ENCODE measurements at regions not wholly inside any gene's neighbourhood (a gene's known extent, or its start where the extent isn't known, plus 50 kb on each side); places are given as distances from the start of the nearest gene placed in this dataset.

- intact Hi-C loops (cut with micrococcal nuclease): loop anchor here in 1 of 2 donors (10.0 kb wide), 1 partner anchor 268 kb away; no protein-coding TSS in a partner anchor
- H3K9me3 Mint-ChIP-seq: peaks cover 0 to 1% (median 0%) of the 10 kb centered on the region in 11 donors
Observed at GRCh38 chr1:229092377-229093237, 178.3 kb upstream of the RAB4A start.

DNA sequence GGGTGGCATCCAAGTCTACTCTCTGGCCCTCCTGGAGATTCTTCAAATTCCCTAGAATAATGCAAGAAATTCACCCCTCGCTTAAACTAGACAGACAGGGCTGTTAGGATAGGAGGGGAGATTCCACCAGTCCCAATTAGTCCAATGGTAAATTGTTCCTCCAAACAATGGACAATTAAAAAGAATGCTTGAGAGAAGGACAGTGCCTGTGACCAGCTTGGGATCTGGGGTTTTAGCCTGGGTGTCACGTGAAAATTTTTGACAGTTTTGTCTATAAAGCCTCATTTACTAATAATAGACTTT lies 177.7 kb upstream of the RAB4A start:
- ATAC-seq (no peak), DNase-seq (no peak)
- peaks cover 0 to 4% (median 0%) of the 10 kb centered on the region in 11 donors for H3K9me3 Mint-ChIP-seq
- H3K36me3 ChIP-seq (ENCODE audit: control insufficient read depth in 2 of 3, insufficient read depth in 3 of 3, low read length in 3 of 3): no peaks in the 10 kb centered on the region
- peaks cover 0 to 18% (median 0%) of the 10 kb centered on the region in 5 donors for H3K27me3 Mint-ChIP-seq
- intact Hi-C loops (cut with micrococcal nuclease): loop anchor here in 1 of 2 donors (10.0 kb wide), 1 partner anchor 268 kb away; no protein-coding TSS in a partner anchor
- H3K4me1 ChIP-seq (ENCODE audit: control insufficient read depth in 2 of 2, insufficient read depth in 2 of 2, low read length in 2 of 2): no peaks in the 10 kb centered on the region
- H3K4me3 Mint-ChIP-seq: no peak overlapping the region
- ChIA-PET POLR2A (no interaction called here), CTCF (interaction anchor here (1.8 kb wide), 1 partner anchor 63 kb away, joined by 4 read pairs; no protein-coding TSS in a partner anchor)
- no peaks in the 10 kb centered on the region for H3K27me3 ChIP-seq (ENCODE audit: control insufficient read depth in 2 of 2, insufficient read depth in 2 of 2, low read length in 2 of 2)
- no peaks in the 10 kb centered on the region for H3K9me3 ChIP-seq (ENCODE audit: control insufficient read depth in 2 of 3, low read length in 3 of 3)
- H3K27ac Mint-ChIP-seq: peak overlapping the region in 3 of 9 donors; percentile 28 to 66 (median 34)
- no peak overlapping the region for H3K4me3 ChIP-seq (ENCODE audit: low read length)
- no peak overlapping the region for H3K27ac ChIP-seq (ENCODE audit: low read depth, low read length)
- peaks cover 0 to 26% (median 16%) of the 10 kb centered on the region in 7 donors for H3K4me1 Mint-ChIP-seq
- H3K36me3 Mint-ChIP-seq: no peaks in the 10 kb centered on the region

More at GRCh38 chr1:229092377-229093237, 178.3 kb upstream of the RAB4A start:
- DNase-seq (peak in 1 of 9 donors; percentile 16), ATAC-seq (no peak)
- Histone ChIP-seq H3K27me3 (ENCODE audit: control insufficient read depth in 2 of 2, insufficient read depth in 2 of 2, low read length in 2 of 2) (no peaks in the 10 kb centered on the region), H3K36me3 (ENCODE audit: control insufficient read depth in 2 of 3, insufficient read depth in 3 of 3, low read length in 3 of 3) (no peaks in the 10 kb centered on the region), H3K9me3 (ENCODE audit: control insufficient read depth in 2 of 3, low read length in 3 of 3) (no peaks in the 10 kb centered on the region), H3K27ac (ENCODE audit: low read depth, low read length) (no peak overlapping the region), H3K4me3 (ENCODE audit: low read length) (no peak overlapping the region), H3K4me1 (ENCODE audit: control insufficient read depth in 2 of 2, insufficient read depth in 2 of 2, low read length in 2 of 2) (no peaks in the 10 kb centered on the region)
- Mint-ChIP-seq H3K27ac (peak overlapping the region in 5 of 9 donors; percentile 11 to 66 (median 33)), H3K36me3 (no peaks in the 10 kb centered on the region), H3K4me3 (no peak overlapping the region), H3K4me1 (peaks cover 0 to 22% (median 12%) of the 10 kb centered on the region in 7 donors), H3K27me3 (peaks cover 0 to 15% (median 0%) of the 10 kb centered on the region in 5 donors)
- ChIA-PET POLR2A (no interaction called here), CTCF (interaction anchor here (0.9 to 1.8 kb wide), 2 partner anchors 64 to 135 kb away, joined by 4 read pairs; no protein-coding TSS in a partner anchor)

DNA sequence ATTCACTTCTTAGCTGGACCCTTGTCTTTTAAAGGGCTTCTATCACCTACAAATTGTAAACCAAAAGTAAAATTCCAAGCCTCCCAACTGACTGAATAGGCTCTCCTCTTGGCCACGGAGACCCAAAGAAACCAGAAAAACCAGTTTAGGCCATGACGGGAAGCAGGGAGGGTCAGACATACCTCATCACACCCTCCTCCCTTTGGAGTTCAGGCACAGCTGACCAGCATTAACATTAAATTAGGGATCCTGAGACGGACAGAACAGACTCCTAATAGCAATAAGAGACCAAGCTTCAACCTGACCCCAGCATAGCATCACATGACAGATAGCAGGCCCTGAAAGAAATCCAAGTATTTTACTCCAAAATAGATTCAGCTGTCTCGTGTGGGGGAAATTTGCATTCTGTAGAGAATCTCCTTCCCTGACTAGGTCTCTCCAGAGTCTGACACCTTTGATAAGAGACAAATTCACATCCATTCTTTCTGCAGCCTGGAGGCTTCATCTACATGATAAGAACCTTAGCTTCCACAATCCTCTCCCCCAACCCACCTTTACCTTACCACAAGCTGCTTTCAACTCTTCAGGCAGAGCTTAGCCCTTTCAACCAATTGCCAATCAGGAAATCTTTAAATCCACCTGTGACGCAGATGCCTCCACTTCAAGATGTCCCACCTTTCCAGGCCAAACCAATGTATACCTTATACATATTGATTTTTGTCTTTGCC lies 177.1 kb upstream of the RAB4A start:
- ATAC-seq: no peak
- DNase-seq: no peak
- H3K27ac ChIP-seq (ENCODE audit: low read depth, low read length): no peak overlapping the region
- ChIA-PET POLR2A (no interaction called here), CTCF (no interaction called here)
- H3K4me1 ChIP-seq (ENCODE audit: control insufficient read depth in 2 of 2, insufficient read depth in 2 of 2, low read length in 2 of 2): no peaks in the 10 kb centered on the region
- H3K4me3 ChIP-seq (ENCODE audit: low read length): no peak overlapping the region
- H3K4me1 Mint-ChIP-seq: peaks cover 0 to 26% (median 16%) of the 10 kb centered on the region in 7 donors
- peak overlapping the region in 4 of 9 donors; percentile 14 to 72 (median 36) for H3K27ac Mint-ChIP-seq
- peaks cover 0 to 4% (median 0%) of the 10 kb centered on the region in 11 donors for H3K9me3 Mint-ChIP-seq
- no peaks in the 10 kb centered on the region for H3K36me3 Mint-ChIP-seq
- no peaks in the 10 kb centered on the region for H3K27me3 ChIP-seq (ENCODE audit: control insufficient read depth in 2 of 2, insufficient read depth in 2 of 2, low read length in 2 of 2)
- intact Hi-C loops (cut with micrococcal nuclease): loop anchor here in 1 of 2 donors (10.0 kb wide), 1 partner anchor 269 kb away; no protein-coding TSS in a partner anchor
- H3K4me3 Mint-ChIP-seq: peak overlapping the region in 1 of 10 donors; percentile 12
- H3K9me3 ChIP-seq (ENCODE audit: control insufficient read depth in 2 of 3, low read length in 3 of 3): no peaks in the 10 kb centered on the region
- H3K36me3 ChIP-seq (ENCODE audit: control insufficient read depth in 2 of 3, insufficient read depth in 3 of 3, low read length in 3 of 3): no peaks in the 10 kb centered on the region
- H3K27me3 Mint-ChIP-seq: peaks cover 0 to 18% (median 0%) of the 10 kb centered on the region in 5 donors

- DNase-seq: no peak
- Histone ChIP-seq H3K4me1 (ENCODE audit: control insufficient read depth in 2 of 2, insufficient read depth in 2 of 2, low read length in 2 of 2) (no peaks in the 10 kb centered on the region), H3K27me3 (ENCODE audit: control insufficient read depth in 2 of 2, insufficient read depth in 2 of 2, low read length in 2 of 2) (no peaks in the 10 kb centered on the region), H3K4me3 (ENCODE audit: low read length) (no peak overlapping the region), H3K27ac (ENCODE audit: low read depth, low read length) (no peak overlapping the region), H3K9me3 (ENCODE audit: control insufficient read depth in 2 of 3, low read length in 3 of 3) (no peaks in the 10 kb centered on the region), H3K36me3 (ENCODE audit: control insufficient read depth in 2 of 3, insufficient read depth in 3 of 3, low read length in 3 of 3) (no peaks in the 10 kb centered on the region)
- no peaks in the 10 kb centered on the region for H3K36me3 Mint-ChIP-seq
- H3K27ac Mint-ChIP-seq: no peak overlapping the region
- no peak overlapping the region for H3K4me3 Mint-ChIP-seq
- POLR2A ChIA-PET: no interaction called here
- intact Hi-C loops (cut with micrococcal nuclease): loop anchor here in 1 of 2 donors (10.0 kb wide), 1 partner anchor 270 kb away; no protein-coding TSS in a partner anchor
- CTCF ChIA-PET: no interaction called here
- H3K27me3 Mint-ChIP-seq: peaks cover 0 to 19% (median 0%) of the 10 kb centered on the region in 5 donors
- ATAC-seq: no peak
- peaks cover 0 to 26% (median 16%) of the 10 kb centered on the region in 7 donors for H3K4me1 Mint-ChIP-seq
- H3K9me3 Mint-ChIP-seq: peaks cover 0 to 4% (median 0%) of the 10 kb centered on the region in 11 donors
Observed at GRCh38 chr1:229094476-229095311, 176.2 kb upstream of the RAB4A start.

DNA sequence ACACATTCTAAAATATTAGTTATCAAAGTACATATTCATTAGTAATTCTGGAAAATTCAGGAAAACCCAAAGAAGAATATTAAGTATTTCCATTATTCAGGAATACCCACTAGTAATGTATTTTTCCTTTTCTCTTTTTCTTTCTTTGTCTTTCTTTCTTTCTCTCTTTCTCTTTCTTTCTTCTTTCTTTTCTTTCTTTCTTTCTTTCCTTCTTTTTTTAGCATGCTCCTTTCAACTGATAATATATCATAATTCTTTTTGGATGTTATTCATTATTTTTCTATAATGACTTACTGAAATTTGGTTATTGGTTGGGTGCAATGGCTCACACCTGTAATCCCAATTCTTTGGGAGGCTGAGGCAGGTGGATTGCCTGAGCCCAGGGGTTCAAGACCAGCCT lies 175.6 kb upstream of the RAB4A start:
- H3K27me3 Mint-ChIP-seq: peaks cover 0 to 19% (median 0%) of the 10 kb centered on the region in 5 donors
- H3K36me3 ChIP-seq (ENCODE audit: control insufficient read depth in 2 of 3, insufficient read depth in 3 of 3, low read length in 3 of 3): no peaks in the 10 kb centered on the region
- ChIA-PET CTCF (no interaction called here), POLR2A (no interaction called here)
- no peak overlapping the region for H3K27ac Mint-ChIP-seq
- H3K4me3 ChIP-seq (ENCODE audit: low read length): no peak overlapping the region
- DNase-seq: no peak
- H3K4me3 Mint-ChIP-seq: no peak overlapping the region
- H3K9me3 Mint-ChIP-seq: peaks cover 0 to 4% (median 0%) of the 10 kb centered on the region in 11 donors
- intact Hi-C loops (cut with micrococcal nuclease): loop anchor here in 1 of 2 donors (10.0 kb wide), 1 partner anchor 271 kb away; no protein-coding TSS in a partner anchor
- no peaks in the 10 kb centered on the region for H3K9me3 ChIP-seq (ENCODE audit: control insufficient read depth in 2 of 3, low read length in 3 of 3)
- no peak for ATAC-seq
- no peak overlapping the region for H3K27ac ChIP-seq (ENCODE audit: low read depth, low read length)
- no peaks in the 10 kb centered on the region for H3K4me1 ChIP-seq (ENCODE audit: control insufficient read depth in 2 of 2, insufficient read depth in 2 of 2, low read length in 2 of 2)
- peaks cover 0 to 26% (median 16%) of the 10 kb centered on the region in 7 donors for H3K4me1 Mint-ChIP-seq
- H3K27me3 ChIP-seq (ENCODE audit: control insufficient read depth in 2 of 2, insufficient read depth in 2 of 2, low read length in 2 of 2): no peaks in the 10 kb centered on the region
- H3K36me3 Mint-ChIP-seq: no peaks in the 10 kb centered on the region

GRCh38 chr1:229097356-229097755 lies 173.6 kb upstream of the RAB4A start:
- H3K36me3 Mint-ChIP-seq: no peaks in the 10 kb centered on the region
- H3K9me3 ChIP-seq (ENCODE audit: control insufficient read depth in 2 of 3, low read length in 3 of 3): no peaks in the 10 kb centered on the region
- H3K27me3 ChIP-seq (ENCODE audit: control insufficient read depth in 2 of 2, insufficient read depth in 2 of 2, low read length in 2 of 2): no peaks in the 10 kb centered on the region
- intact Hi-C loops (cut with micrococcal nuclease): loop anchor here in 1 of 2 donors (10.0 kb wide), 1 partner anchor 273 kb away; no protein-coding TSS in a partner anchor
- ChIA-PET POLR2A (no interaction called here), CTCF (no interaction called here)
- H3K4me1 Mint-ChIP-seq: peaks cover 0 to 23% (median 15%) of the 10 kb centered on the region in 7 donors
- ATAC-seq (no peak), DNase-seq (no peak)
- H3K4me1 ChIP-seq (ENCODE audit: control insufficient read depth in 2 of 2, insufficient read depth in 2 of 2, low read length in 2 of 2): no peaks in the 10 kb centered on the region
- no peak overlapping the region for H3K27ac ChIP-seq (ENCODE audit: low read depth, low read length)
- H3K27ac Mint-ChIP-seq: peak overlapping the region in 2 of 9 donors; percentile 55 to 71
- peaks cover 0 to 4% (median 0%) of the 10 kb centered on the region in 11 donors for H3K9me3 Mint-ChIP-seq
- H3K4me3 Mint-ChIP-seq: peak overlapping the region in 2 of 10 donors; percentile 33 to 68
- H3K36me3 ChIP-seq (ENCODE audit: control insufficient read depth in 2 of 3, insufficient read depth in 3 of 3, low read length in 3 of 3): no peaks in the 10 kb centered on the region
- no peak overlapping the region for H3K4me3 ChIP-seq (ENCODE audit: low read length)
- peaks cover 0 to 25% (median 0%) of the 10 kb centered on the region in 5 donors for H3K27me3 Mint-ChIP-seq

Measured in naive thymus-derived CD4-positive, alpha-beta T cell (primary cell).